SK-N-SH treated with all-trans-retinoic acid at 6 μM for 48 hours (cell line): ENCODE measurements at regions not wholly inside any gene's neighbourhood (a gene's known extent, or its start where the extent isn't known, plus 50 kb on each side); places are given as distances from the start of the nearest gene placed in this dataset.

Experiments used
- ATAC-seq: fragments of 200-7000 bp; cut with Tn5 transposase; 3 replicates; pipeline ENCODE4 v1.9.1; 2020; ENCODE audit warnings: mild to moderate bottlenecking, moderate library complexity
- BACH2 ChIP-seq: fragments of 250-450 bp; sonication (Bioruptor Pico); IDR thresholded peaks from 2 replicates; pipeline ENCODE4 v1.9.0; 2021; ENCODE audit warnings: mild to moderate bottlenecking, borderline replicate concordance
- CSDC2 ChIP-seq: fragments of 250-450 bp; sonication (Bioruptor Pico); IDR thresholded peaks from 2 replicates; pipeline ENCODE4 v1.5.0; 2020; ENCODE audit warnings: mild to moderate bottlenecking, moderate library complexity
- ESRRG ChIP-seq: fragments of 250-450 bp; sonication (Bioruptor Pico); IDR thresholded peaks from 2 replicates; pipeline ENCODE4 v1.6.1; 2021; ENCODE audit warnings: mild to moderate bottlenecking
- GLIS3 ChIP-seq: fragments of 250-450 bp; sonication (Bioruptor Pico); IDR thresholded peaks from 2 replicates; pipeline ENCODE4 v1.5.0; 2020; ENCODE audit warnings: mild to moderate bottlenecking, moderate library complexity
- ISL1 ChIP-seq: fragments of 250-450 bp; sonication (Bioruptor Pico); IDR thresholded peaks from 2 replicates; pipeline ENCODE4 v2.1.2; 2022; ENCODE audit warnings: mild to moderate bottlenecking, moderate library complexity
- OSR1 ChIP-seq: fragments of 250-450 bp; sonication (Bioruptor Pico); IDR thresholded peaks from 2 replicates; pipeline ENCODE4 v1.8.0; 2022; ENCODE audit warnings: moderate library complexity, mild to moderate bottlenecking, inconsistent platforms
- PPARA ChIP-seq: fragments of 250-450 bp; sonication (Bioruptor Pico); IDR thresholded peaks from 2 replicates; pipeline ENCODE4 v1.5.0; 2020; ENCODE audit warnings: mild to moderate bottlenecking, borderline replicate concordance
- RARB ChIP-seq: fragments of 250-450 bp; sonication (Bioruptor Pico); IDR thresholded peaks from 2 replicates; pipeline ENCODE4 v1.8.0; 2021; ENCODE audit warnings: mild to moderate bottlenecking, moderate library complexity
- SNAI2 ChIP-seq: fragments of 250-450 bp; sonication (Bioruptor Pico); IDR thresholded peaks from 2 replicates; pipeline ENCODE4 v1.5.0; 2020; ENCODE audit warnings: mild to moderate bottlenecking, moderate library complexity
- TCF4 ChIP-seq: fragments of 250-450 bp; sonication (Bioruptor Pico); IDR thresholded peaks from 2 replicates; pipeline ENCODE4 v1.8.0; 2021; ENCODE audit warnings: mild to moderate bottlenecking, moderate library complexity, borderline replicate concordance
- TOX ChIP-seq: fragments of 250-450 bp; sonication (Bioruptor Pico); IDR thresholded peaks from 2 replicates; pipeline ENCODE4 v1.8.0; 2021; ENCODE audit warnings: mild to moderate bottlenecking, moderate library complexity, borderline replicate concordance
- ZC3H10 ChIP-seq: fragments of 250-450 bp; sonication (Bioruptor Pico); IDR thresholded peaks from 2 replicates; pipeline ENCODE4 v1.5.1; 2021; ENCODE audit warnings: mild to moderate bottlenecking, moderate library complexity
- ZFP3 ChIP-seq: fragments of 250-450 bp; sonication (Bioruptor Pico); IDR thresholded peaks from 2 replicates; pipeline ENCODE4 v1.5.0; 2020; ENCODE audit warnings: mild to moderate bottlenecking, moderate library complexity
- ZFP30 ChIP-seq: fragments of 450-650 bp; formaldehyde crosslinking; IDR thresholded peaks from 2 replicates; pipeline ENCODE4 v1.5.0; 2022; ENCODE audit warnings: mild to moderate bottlenecking, moderate library complexity
- ZNF565 ChIP-seq: fragments of 450-650 bp; formaldehyde crosslinking; conservative IDR thresholded peaks from 2 replicates; pipeline ENCODE4 v1.5.0; 2020; ENCODE audit warnings: low read depth, mild to moderate bottlenecking, moderate library complexity
- ZNF70 ChIP-seq: fragments of 450-650 bp; formaldehyde crosslinking; IDR thresholded peaks from 2 replicates; pipeline ENCODE4 v1.5.0; 2020; ENCODE audit warnings: mild to moderate bottlenecking, moderate library complexity
- ZNF8 ChIP-seq: fragments of 450-650 bp; formaldehyde crosslinking; IDR thresholded peaks from 2 replicates; pipeline ENCODE4 v1.5.0; 2020; ENCODE audit warnings: mild to moderate bottlenecking, moderate library complexity
- TF ChIP-seq, protein P1 (sequence below): fragments of 250-450 bp; sonication (Bioruptor Pico); IDR thresholded peaks from 2 replicates; pipeline ENCODE4 v1.5.0; 2020; ENCODE audit warnings: mild to moderate bottlenecking, moderate library complexity
- TF ChIP-seq, protein P2 (sequence below): fragments of 250-450 bp; sonication (Bioruptor Pico); IDR thresholded peaks from 2 replicates; pipeline ENCODE4 v1.8.0; 2020; ENCODE audit warnings: mild to moderate bottlenecking, moderate library complexity, borderline replicate concordance

DNA sequence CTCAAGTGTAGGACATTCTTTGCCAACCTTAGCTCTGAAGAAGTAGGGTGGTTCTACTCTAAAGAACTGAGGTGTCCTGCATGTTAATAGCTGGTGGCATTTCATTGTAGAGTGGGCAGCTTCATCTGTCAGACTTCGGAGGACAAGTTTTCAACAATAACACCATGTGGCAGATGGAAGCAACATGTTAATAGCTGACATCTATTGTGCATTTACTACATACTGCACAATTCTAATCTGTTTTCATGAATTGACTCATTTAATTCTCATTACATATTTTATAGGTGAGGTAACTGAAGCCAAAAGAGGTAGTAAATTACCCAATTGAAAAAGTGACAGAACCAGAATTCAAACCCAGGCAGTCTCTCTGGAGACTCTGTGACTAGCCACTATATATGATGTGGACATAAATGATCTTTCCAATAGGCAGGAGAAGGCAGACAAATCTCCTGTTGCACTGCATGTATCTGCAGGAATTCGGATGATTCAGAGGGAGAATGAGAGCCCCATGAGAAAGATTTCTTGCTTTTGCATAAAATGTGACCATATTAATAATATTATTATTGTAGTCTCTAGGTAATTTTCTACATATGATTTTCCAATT is 137.2 kb upstream of the E2F7 start:
- no peak for TF ChIP-seq PPARA
- TF ChIP-seq, protein P1, sequence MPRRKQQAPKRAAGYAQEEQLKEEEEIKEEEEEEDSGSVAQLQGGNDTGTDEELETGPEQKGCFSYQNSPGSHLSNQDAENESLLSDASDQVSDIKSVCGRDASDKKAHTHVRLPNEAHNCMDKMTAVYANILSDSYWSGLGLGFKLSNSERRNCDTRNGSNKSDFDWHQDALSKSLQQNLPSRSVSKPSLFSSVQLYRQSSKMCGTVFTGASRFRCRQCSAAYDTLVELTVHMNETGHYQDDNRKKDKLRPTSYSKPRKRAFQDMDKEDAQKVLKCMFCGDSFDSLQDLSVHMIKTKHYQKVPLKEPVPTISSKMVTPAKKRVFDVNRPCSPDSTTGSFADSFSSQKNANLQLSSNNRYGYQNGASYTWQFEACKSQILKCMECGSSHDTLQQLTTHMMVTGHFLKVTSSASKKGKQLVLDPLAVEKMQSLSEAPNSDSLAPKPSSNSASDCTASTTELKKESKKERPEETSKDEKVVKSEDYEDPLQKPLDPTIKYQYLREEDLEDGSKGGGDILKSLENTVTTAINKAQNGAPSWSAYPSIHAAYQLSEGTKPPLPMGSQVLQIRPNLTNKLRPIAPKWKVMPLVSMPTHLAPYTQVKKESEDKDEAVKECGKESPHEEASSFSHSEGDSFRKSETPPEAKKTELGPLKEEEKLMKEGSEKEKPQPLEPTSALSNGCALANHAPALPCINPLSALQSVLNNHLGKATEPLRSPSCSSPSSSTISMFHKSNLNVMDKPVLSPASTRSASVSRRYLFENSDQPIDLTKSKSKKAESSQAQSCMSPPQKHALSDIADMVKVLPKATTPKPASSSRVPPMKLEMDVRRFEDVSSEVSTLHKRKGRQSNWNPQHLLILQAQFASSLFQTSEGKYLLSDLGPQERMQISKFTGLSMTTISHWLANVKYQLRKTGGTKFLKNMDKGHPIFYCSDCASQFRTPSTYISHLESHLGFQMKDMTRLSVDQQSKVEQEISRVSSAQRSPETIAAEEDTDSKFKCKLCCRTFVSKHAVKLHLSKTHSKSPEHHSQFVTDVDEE, result no peak
- TF ChIP-seq ZFP3 (CRISPR knock-in tag), result no peak
- TF ChIP-seq CSDC2 (CRISPR knock-in tag), result no peak
- TF ChIP-seq ZFP30 (CRISPR knock-in tag), result no peak
- no peak for TF ChIP-seq RARB (CRISPR knock-in tag)
- TF ChIP-seq, all 23 proteins: peak for 0

DNA sequence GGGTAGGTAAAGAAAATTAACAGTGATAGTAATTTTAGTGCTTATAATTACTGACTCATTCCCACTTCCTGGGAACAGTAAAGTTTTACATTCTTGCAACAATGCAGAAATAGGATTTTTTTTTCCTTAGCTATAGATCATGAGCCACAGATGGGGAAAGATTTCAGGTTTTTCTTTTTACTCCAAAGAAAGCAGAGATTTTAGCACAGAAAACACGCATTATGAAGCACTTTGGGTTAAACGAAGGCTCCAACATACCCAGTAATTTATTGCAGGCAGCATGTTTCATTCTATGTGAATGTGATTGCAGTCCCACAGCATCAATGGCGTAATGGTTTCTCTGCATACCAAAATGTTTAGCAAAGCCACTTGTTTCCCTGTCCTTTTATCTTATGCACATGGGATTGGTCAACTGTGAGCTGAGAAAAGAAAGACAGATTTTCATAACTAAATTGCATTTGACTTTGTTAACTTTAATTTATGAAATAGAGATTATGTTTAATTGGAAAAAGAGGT is 124.6 kb upstream of the E2F7 start:
- no peak for TF ChIP-seq CSDC2 (CRISPR knock-in tag)
- TF ChIP-seq ISL1, result peak; percentile 36
- peak; percentile 86 for ATAC-seq

More for the DNA sequence above, 137.2 kb upstream of the E2F7 start:
- ATAC-seq, result peak; percentile 79

DNA sequence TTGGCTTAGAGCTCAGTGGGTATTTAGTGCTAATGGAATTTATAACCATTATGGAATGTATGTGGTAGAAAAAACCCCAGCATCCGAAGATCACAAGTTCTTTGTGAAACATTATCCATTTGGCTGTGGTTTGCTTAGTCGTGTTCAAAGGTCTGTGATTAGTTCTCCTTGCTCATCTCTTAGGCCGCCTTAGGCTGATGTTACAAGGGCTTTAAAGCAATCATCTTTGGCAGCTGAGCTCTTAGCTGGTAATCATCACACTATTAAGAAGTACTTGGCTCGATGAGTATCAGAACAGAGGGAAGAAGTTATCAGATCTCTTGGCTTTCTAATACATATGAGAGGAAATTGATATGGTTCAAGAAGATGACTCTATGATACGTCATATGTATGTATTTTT is 124.1 kb upstream of the E2F7 start:
- ATAC-seq, result peak; percentile 93
- TF ChIP-seq BACH2 (CRISPR knock-in tag) (no peak), TOX (CRISPR knock-in tag) (no peak), ISL1 (peak; percentile 28; the same call in 1 of the 2 replicates), RARB (CRISPR knock-in tag) (no peak), ZC3H10 (CRISPR knock-in tag) (no peak)
- TF ChIP-seq, protein P2, sequence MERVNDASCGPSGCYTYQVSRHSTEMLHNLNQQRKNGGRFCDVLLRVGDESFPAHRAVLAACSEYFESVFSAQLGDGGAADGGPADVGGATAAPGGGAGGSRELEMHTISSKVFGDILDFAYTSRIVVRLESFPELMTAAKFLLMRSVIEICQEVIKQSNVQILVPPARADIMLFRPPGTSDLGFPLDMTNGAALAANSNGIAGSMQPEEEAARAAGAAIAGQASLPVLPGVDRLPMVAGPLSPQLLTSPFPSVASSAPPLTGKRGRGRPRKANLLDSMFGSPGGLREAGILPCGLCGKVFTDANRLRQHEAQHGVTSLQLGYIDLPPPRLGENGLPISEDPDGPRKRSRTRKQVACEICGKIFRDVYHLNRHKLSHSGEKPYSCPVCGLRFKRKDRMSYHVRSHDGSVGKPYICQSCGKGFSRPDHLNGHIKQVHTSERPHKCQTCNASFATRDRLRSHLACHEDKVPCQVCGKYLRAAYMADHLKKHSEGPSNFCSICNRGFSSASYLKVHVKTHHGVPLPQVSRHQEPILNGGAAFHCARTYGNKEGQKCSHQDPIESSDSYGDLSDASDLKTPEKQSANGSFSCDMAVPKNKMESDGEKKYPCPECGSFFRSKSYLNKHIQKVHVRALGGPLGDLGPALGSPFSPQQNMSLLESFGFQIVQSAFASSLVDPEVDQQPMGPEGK (CRISPR knock-in tag), result no peak

DNA sequence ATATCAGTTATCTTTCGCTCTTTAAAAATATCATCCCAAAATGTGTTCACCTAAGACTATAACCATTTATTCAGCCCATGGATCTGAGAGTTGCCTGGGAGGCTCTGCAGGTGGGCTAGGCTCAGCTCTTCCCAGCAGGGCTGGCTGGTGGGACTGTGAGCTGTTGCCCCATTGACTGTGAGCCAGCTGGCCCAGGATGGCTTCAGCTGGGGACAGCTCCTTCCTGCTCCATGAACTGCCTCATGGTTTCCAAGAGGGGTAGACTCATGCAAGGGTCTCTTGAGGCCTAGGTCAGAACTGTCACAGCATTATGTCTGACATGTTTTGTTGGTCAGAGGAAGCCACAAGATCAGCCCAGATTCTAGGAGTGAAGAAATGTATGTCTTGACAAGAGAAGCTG is 114.1 kb upstream of the E2F7 start:
- TF ChIP-seq ZC3H10 (CRISPR knock-in tag) (no peak), ZNF565 (no peak), ESRRG (CRISPR knock-in tag) (no peak), PPARA (no peak)
- TF ChIP-seq, all 23 proteins: peak for 0
- no peak for ATAC-seq

DNA sequence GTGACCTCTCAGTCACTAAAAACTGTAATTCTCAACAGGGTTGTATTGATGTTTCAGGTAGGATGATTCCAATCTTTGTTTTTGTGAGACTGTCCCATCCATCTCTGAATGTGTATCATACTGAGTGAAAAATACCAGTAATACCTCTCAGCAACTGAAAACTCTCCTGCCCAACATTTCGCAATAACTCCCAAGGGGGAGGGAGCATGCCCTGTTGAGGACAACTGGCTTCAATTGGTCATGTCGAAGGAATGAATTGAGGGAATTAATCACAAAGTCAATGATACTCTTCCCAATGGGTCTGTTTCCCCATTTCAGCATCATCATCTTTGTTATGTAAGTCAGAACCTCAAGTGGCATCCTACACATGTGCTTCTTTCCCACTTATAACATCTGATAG is 102.4 kb upstream of the E2F7 start:
- TF ChIP-seq SNAI2 (CRISPR knock-in tag) (no peak), PPARA (no peak), TCF4 (CRISPR knock-in tag) (no peak), ESRRG (CRISPR knock-in tag) (no peak), GLIS3 (CRISPR knock-in tag) (no peak), OSR1 (CRISPR knock-in tag) (no peak), ZNF565 (no peak), ZNF70 (CRISPR knock-in tag) (no peak), ZNF8 (CRISPR knock-in tag) (no peak), TOX (CRISPR knock-in tag) (no peak)
- TF ChIP-seq, protein P1, result no peak
- no peak for ATAC-seq
